ENCODE measurements at regions not wholly inside any gene's neighbourhood (a gene's known extent, or its start where the extent isn't known, plus 50 kb on each side); places are given as distances from the start of the nearest gene placed in this dataset.

DNA sequence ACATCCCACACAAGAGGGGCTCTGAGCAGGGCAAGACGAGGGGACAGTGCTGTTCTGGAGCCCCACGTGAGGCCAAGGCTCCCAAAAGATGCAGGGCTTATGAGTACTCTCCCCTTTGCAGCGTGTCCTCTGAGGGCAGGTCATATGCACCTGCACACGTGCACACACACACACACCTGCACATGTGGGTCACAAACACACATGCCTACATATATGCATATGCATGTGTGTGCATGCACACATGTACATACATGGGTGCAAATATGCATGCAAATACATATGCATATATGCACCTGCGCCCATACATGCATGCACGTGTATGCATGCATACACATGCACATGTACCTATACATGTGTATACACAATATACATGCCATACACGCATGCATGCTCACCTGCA, 197.9 kb downstream of the NPHP4 start:
- H3K9ac ChIP-seq (ENCODE audit: low read length), result no peak overlapping the region
- POLR2A ChIA-PET, result no interaction called here
- Mint-ChIP-seq H3K9me3 (ENCODE audit: insufficient read depth) (peaks cover 2% of the 10 kb centered on the region), H3K27ac (no peak overlapping the region), H3K27me3 (peaks cover 4% of the 10 kb centered on the region), H3K4me3 (no peak overlapping the region), H3K4me1 (no peaks in the 10 kb centered on the region)
- H3K4me3 ChIP-seq (ENCODE audit: control extremely low read depth in 1 of 5, extremely low read depth in 1 of 5, insufficient read depth in 1 of 5, low read depth in 2 of 5, low read length in 4 of 5), result no peak overlapping the region
- no peaks in the 10 kb centered on the region for H4K20me1 ChIP-seq (ENCODE audit: control insufficient read depth, insufficient read depth, low read length, poor library complexity, severe bottlenecking)
- H3K4me2 ChIP-seq (replicated peaks; ENCODE audit: low read depth, low read length, poor library complexity, severe bottlenecking), result no peak overlapping the region
- H3K27ac ChIP-seq (ENCODE audit: low read length in 2 of 2), result no peak overlapping the region
- WGBS (ENCODE audit: insufficient coverage), result 81% methylated on average over 7 of the region's 7 CpGs
- no peaks in the 10 kb centered on the region for H3K36me3 ChIP-seq (replicated peaks in 1 of 2; ENCODE audit: control extremely low read depth in 1 of 2, control insufficient read depth in 1 of 2, extremely low read depth in 1 of 2, insufficient read depth in 2 of 2, low read length in 1 of 2)
- H3K79me2 ChIP-seq (ENCODE audit: control insufficient read depth, insufficient read depth, low read length), result no peaks in the 10 kb centered on the region
- intact Hi-C loops (cut with micrococcal nuclease), result no loop called here
- CTCF ChIA-PET, result interaction anchor here (1.6 kb wide), 1 partner anchor 49 kb away, joined by 3 read pairs; no protein-coding TSS in a partner anchor
- TF ChIP-seq, protein P1, sequence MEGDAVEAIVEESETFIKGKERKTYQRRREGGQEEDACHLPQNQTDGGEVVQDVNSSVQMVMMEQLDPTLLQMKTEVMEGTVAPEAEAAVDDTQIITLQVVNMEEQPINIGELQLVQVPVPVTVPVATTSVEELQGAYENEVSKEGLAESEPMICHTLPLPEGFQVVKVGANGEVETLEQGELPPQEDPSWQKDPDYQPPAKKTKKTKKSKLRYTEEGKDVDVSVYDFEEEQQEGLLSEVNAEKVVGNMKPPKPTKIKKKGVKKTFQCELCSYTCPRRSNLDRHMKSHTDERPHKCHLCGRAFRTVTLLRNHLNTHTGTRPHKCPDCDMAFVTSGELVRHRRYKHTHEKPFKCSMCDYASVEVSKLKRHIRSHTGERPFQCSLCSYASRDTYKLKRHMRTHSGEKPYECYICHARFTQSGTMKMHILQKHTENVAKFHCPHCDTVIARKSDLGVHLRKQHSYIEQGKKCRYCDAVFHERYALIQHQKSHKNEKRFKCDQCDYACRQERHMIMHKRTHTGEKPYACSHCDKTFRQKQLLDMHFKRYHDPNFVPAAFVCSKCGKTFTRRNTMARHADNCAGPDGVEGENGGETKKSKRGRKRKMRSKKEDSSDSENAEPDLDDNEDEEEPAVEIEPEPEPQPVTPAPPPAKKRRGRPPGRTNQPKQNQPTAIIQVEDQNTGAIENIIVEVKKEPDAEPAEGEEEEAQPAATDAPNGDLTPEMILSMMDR (IDR thresholded peaks at IDR 0.05), result no peak
- no peak for TF ChIP-seq EZH2 (IDR thresholded peaks at IDR 0.05; ENCODE audit: borderline replicate concordance, insufficient read depth, low read depth, low read length, poor library complexity, severe bottlenecking)
- no peak overlapping the region for H2AFZ ChIP-seq (ENCODE audit: insufficient read depth, low read depth, low read length, poor library complexity, severe bottlenecking)
- H3K9me3 ChIP-seq (ENCODE audit: control extremely low read depth in 1 of 3, control insufficient read depth in 2 of 3, insufficient read depth in 1 of 3, low read length in 2 of 3), result peaks cover 0 to 33% (median 0%) of the 10 kb centered on the region in 3 donors
- DNase-seq (no peak), ATAC-seq (ENCODE audit: low read depth) (no peak)
- no peaks in the 10 kb centered on the region for H3K4me1 ChIP-seq (ENCODE audit: control insufficient read depth in 2 of 2, insufficient read depth in 2 of 2, low read length in 2 of 2)
- H3K27me3 ChIP-seq (replicated peaks in 1 of 4; ENCODE audit: control extremely low read depth in 1 of 4, control insufficient read depth in 3 of 4, insufficient read depth in 4 of 4, low read length in 3 of 4), result peaks cover 0 to 5% (median 0%) of the 10 kb centered on the region in 4 experiments

DNA sequence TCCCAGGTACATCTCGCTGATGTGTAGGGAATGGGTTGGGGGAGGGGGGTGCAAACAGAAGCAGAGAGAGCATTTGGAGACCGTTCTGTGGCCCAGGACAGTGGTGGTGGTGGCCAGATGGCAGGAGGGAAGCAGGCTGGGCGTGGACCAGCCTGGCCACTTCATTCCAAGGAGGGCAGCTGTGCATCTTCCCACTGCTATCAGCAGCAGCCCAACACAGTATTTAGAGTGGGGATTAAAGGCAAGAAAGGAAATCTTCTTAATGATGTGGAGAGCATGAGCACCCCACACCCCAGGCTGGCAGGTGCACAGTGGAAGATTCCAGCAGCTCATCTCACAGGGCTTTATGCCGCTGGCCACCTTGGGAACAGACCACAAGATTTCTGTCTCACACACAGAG, 198.7 kb downstream of the NPHP4 start:
- Histone ChIP-seq H3K9me3 (ENCODE audit: control extremely low read depth in 1 of 3, control insufficient read depth in 2 of 3, insufficient read depth in 1 of 3, low read length in 2 of 3) (peaks cover 0 to 28% (median 0%) of the 10 kb centered on the region in 3 donors), H3K36me3 (replicated peaks in 1 of 2; ENCODE audit: control extremely low read depth in 1 of 2, control insufficient read depth in 1 of 2, extremely low read depth in 1 of 2, insufficient read depth in 2 of 2, low read length in 1 of 2) (no peaks in the 10 kb centered on the region), H3K27me3 (replicated peaks in 1 of 4; ENCODE audit: control extremely low read depth in 1 of 4, control insufficient read depth in 3 of 4, insufficient read depth in 4 of 4, low read length in 3 of 4) (peaks cover 0 to 1% (median 0%) of the 10 kb centered on the region in 4 experiments), H2AFZ (ENCODE audit: insufficient read depth, low read depth, low read length, poor library complexity, severe bottlenecking) (no peak overlapping the region), H3K79me2 (ENCODE audit: control insufficient read depth, insufficient read depth, low read length) (no peaks in the 10 kb centered on the region), H3K4me2 (replicated peaks; ENCODE audit: low read depth, low read length, poor library complexity, severe bottlenecking) (no peak overlapping the region), H4K20me1 (ENCODE audit: control insufficient read depth, insufficient read depth, low read length, poor library complexity, severe bottlenecking) (no peaks in the 10 kb centered on the region), H3K9ac (ENCODE audit: low read length) (no peak overlapping the region), H3K27ac (ENCODE audit: low read length in 2 of 2) (no peak overlapping the region), H3K4me3 (ENCODE audit: control extremely low read depth in 1 of 5, extremely low read depth in 1 of 5, insufficient read depth in 1 of 5, low read depth in 2 of 5, low read length in 4 of 5) (no peak overlapping the region), H3K4me1 (ENCODE audit: control insufficient read depth in 2 of 2, insufficient read depth in 2 of 2, low read length in 2 of 2) (no peaks in the 10 kb centered on the region)
- Mint-ChIP-seq H3K27me3 (peaks cover 4% of the 10 kb centered on the region), H3K9me3 (ENCODE audit: insufficient read depth) (peaks cover 2% of the 10 kb centered on the region), H3K4me3 (no peak overlapping the region), H3K4me1 (no peaks in the 10 kb centered on the region), H3K27ac (no peak overlapping the region)
- WGBS (ENCODE audit: insufficient coverage), result 52% methylated on average over 3 of the region's 4 CpGs
- no peak for ATAC-seq (ENCODE audit: low read depth)
- no peak for DNase-seq
- TF ChIP-seq EZH2 (IDR thresholded peaks at IDR 0.05; ENCODE audit: borderline replicate concordance, insufficient read depth, low read depth, low read length, poor library complexity, severe bottlenecking), result no peak
- TF ChIP-seq, protein P1 (IDR thresholded peaks at IDR 0.05), result no peak
- ChIA-PET CTCF (interaction anchor here (1.6 kb wide), 1 partner anchor 48 kb away, joined by 3 read pairs; no protein-coding TSS in a partner anchor), POLR2A (no interaction called here)
- intact Hi-C loops (cut with micrococcal nuclease), result no loop called here
